Muscle of back (tissue), 3 donors: ENCODE measurements at regions not wholly inside any gene's neighbourhood (a gene's known extent, or its start where the extent isn't known, plus 50 kb on each side); places are given as distances from the start of the nearest gene placed in this dataset.
A peak's percentile ranks its signal among the peaks of the same experiment; 100 is the strongest.
"Not testable (repeated sequence)": the region's sequence is repeated elsewhere in the genome, so short reads cannot be mapped to it uniquely, and the experiment has no call there.

Source experiments
- DNase-seq, 3 donors: peaks; one replicate each; pipeline versions ENCODE4 v3.0.0 to v3.0.0-alpha.2; 2013

DNA sequence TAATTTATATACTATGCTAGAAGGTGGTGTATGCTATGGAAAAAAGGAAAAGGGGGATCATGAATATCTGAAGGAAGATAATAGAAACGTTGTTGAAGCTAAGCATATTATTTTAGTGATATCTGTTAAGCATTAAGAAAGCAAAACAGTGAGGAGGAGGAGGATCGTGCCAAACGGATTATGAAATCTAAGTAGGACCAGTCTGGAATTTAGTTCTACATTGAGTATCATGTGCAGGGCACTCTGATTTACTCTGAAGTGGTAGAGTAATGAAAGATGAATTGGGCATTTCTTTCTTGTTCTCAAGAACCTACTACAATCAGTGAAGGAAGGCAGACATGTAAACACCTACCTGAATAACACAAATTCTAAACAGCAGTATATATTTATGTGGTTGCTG is 195.3 kb downstream of the CYB561 start:
- no peak for DNase-seq

DNA sequence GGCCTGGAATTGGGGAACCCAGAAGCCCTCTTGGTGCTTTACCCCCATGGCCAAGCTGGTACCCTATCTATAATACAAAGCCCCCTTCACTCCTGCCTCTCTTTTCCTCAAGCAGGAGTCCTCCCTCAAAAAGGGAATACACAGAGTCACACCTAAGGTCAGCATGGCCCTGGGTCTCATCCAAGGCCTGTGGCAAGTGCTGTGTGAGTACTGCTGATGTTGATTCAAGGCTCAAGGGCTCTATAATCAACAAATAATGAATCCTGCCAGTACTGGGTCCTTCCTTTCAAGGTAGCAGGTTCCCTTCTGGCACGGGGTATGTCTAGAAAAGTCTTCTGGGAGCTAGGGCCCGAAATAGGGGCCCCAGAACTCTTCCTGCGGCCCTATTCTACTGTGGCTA is 187.3 kb downstream of the CYB561 start:
- DNase-seq: no peak

GRCh38 chr17:63262751-63263476 is 183.2 kb downstream of the CYB561 start:
- DNase-seq: no peak

DNA sequence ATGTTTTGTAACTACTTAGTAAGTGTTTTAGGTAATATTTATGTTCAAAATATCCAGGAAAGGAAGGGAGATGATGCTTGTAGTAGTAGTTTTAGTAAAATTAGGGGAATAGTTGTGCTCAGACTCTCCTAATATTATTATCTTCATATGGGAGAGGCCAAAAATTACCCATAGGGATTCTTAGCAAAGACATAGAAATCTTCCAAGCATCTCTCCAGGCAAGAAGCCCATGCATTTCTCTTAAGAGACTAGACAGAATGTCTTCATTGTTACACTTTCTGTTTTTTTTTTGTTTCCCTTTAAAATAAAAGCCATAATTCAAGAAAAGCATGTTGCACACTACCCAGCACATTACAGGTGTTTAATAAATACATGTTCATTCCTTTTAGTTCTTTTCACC is 180.6 kb downstream of the CYB561 start:
- DNase-seq: peak in 2 of 3 donors; percentile 32 to 76

DNA sequence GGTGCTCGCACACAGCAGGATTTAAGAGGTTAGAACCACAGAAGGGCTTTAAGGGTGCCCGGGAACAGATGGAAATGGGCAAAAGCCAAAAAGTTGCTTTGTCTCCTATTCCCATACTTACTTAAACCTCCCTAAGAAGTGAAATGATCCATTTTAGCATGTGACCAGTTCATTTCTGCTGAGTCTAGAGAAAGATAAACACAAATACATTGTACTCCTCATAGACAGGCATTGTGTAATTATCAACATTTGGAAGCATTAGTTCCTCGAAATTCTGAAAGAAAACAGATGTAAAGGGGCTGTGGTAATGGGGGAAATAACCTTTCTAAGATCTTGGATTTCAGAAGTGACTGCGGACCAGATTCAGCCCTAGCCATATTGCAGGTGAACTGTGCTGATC is 178.3 kb downstream of the CYB561 start:
- DNase-seq: no peak

DNA sequence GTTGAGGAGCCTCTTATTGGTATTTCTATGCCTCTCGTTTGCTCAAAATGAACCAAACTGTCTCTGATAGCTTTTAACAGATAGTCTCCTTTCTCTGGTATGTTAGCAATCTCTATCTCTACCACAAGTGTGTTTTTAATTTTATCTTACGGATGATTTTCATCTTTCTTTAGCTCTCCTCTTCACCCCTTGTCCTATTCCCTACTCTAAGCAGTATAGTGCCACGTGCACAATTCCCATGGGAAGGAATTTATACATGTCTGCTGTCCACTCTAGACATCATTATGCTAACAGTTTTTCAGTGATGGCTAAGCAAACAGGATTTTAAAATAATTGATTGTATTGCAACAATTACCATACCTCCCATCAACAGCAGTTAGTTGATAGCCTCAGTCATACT is 177.3 kb downstream of the CYB561 start:
- DNase-seq: no peak

DNA sequence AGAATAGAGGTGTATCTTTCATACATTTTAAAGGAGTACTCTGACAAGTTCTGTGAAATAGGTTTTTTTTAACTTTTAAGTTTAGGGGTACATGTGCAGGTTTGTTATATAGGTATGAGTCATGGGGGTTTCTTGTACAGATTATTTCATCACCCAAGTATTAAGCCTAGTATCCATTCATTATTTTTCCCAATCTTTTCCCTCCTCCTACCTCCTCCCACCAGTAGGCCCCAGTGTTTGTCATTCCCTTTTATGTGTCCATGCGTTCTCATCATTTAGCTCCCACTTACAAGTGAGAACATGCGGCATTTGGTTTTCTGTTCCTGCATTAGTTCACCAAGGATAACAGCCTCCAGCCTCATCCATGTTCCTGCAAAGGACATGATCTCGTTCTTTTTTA is 175.5 kb downstream of the CYB561 start:
- no peak for DNase-seq

- DNase-seq: peak in 1 of 3 donors; percentile 58
Observed at GRCh38 chr17:63274146-63274545, 172.0 kb downstream of the CYB561 start.

DNA sequence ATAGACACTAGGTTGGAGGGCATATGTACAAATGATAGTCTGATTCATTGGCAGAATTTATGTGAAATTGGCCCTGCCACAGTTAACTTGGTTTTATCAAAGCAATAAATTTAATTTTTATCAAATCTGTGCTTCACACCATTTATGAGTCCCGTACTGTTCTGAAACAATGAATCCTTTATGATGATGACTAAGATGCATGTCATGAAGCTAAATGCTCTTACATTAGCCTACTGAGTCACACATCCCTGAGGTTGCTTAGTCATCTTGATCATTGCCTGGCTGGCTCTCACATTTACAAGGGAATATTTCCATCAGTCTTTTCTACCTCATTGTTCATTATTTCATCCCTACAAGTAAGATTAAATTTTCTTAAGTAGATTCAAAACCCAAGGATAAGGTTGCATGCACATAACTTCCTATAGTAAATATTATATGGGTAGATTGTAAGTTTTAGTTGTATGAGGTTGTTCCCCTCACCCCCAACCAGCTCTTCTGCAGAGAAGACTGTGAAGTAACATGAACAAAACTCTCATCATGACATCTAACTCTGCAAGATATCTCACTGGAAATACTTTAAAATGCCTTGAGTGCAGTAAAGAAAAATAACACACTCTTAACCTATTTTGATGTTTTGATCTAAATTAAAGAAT is 170.7 kb downstream of the CYB561 start:
- peak in 2 of 3 donors; percentile 33 to 89 for DNase-seq

DNA sequence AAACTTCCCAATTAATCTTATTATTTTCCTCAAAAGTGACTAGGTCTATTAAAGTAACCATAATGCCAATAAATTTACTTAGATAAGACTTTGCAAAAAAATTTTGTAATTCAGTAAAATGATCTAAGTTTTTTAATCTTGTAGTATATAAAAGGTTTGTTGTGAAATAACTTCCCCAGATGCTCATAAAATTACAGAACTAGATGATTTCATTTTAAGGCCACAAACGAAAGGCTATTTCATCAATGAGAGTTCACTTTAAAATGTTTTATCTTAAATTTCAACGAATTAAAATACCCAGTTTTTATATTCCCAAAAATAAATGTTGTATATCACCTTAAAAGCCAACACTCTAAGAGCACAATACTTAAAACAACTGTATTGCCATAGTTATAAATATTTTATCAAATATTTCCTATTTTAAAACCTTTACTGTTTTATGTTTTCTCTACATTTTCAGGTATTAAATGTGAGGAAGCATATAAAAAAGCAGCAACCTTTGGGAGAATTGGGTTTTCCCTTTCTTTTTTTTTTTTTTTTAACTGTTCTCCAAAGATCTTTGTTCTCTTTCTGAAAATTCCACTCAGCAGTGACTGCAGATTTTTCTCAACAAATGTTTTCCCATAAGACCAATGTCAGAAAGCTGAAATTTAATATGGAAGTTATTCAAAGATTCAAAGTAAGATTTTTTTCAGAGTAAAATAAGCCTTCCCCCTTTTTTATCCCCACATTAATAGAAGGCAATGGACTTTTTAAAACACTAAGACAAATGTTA is 169.9 kb downstream of the CYB561 start:
- peak in 1 of 3 donors; percentile 56 for DNase-seq

GRCh38 chr17:63276821-63277220 is 169.3 kb downstream of the CYB561 start:
- DNase-seq: peak in 1 of 3 donors; percentile 46

DNA sequence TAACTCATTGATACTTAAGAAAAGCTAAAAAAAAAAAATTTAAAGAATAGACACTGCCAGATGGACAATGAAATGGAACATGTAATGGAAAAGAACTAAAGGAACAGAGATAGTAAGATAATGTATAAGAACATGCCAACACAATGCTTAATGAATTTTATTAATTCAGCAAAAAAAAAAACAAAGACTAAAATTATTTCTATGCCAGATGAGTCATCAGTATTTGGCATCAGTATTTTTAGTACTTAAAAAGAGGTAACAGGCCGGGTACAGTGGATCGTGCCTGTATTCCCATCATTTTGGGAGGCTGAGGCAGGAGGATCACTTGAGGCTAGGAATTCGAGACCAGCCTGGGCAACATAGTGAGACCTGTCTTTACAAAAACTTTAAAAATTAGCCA is 168.5 kb downstream of the CYB561 start:
- DNase-seq: no peak

DNA sequence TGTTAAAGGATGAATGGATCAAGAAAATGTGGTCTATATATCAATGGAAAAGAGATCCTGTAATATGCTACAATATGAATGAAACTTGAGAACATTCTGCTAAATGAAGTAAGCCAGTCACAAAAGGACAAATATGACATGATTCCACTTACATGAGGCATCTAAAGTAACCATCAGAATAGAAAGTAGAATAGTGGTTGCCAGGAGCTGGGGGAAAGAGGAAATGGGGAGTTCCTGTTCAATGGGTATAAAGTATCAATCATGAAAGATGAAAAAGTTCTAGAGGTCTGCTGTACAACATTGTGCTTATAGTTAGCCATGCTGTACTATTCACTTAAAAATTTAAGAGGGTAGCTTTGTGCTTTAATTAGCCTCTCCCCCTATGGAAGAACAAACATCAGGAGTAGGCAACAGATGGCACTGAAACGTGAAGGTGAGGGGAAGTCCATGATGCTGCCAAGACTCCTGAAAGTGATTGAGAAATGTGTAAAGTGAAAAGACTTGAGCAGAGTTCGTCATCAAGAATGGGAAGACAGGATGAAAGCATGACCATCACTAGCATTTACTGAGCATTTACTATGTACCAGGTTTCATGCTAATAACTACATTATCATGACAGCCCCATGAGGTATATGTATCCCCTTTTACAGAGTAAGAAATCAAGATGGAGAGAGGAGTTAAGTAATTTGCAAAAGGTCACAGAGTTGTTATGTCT is 167.2 kb downstream of the CYB561 start:
- no peak for DNase-seq

DNA sequence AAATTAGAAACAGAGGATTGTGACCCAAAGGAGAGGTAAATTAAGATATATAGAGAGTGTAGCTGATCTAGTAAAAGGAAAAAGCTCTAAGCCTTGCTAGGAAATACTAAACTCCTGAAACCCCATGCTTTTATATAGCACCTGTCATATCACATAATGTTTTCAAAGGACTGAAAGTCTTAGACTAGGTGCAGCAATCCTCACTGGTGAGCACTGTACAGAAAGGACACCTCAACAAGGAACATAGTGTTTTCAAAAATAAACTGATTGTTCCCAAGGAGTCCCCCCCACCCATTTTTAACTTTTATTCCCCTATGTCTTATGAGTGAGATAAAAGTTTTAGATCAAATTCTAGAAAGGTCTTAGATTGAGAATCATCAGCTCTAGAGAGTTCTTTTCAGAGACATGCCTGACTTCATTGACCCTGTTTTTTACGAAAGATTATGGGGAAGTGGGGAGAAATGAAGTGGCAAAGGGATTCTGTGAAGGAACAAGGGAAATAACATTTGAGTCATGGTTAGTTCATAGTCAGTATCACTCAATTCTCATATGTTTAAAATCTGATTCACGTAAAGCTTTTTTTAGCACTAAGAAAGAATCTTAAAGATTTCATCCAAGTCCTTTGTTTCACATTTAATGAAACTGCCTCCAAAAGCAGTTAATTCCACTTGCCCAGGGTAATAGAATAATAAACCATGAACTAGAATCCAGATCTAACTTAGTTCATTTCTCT is 166.4 kb downstream of the CYB561 start:
- DNase-seq: peak in 1 of 3 donors; percentile 59

GRCh38 chr17:63282455-63282854 is 163.7 kb downstream of the CYB561 start:
- no peak for DNase-seq

DNA sequence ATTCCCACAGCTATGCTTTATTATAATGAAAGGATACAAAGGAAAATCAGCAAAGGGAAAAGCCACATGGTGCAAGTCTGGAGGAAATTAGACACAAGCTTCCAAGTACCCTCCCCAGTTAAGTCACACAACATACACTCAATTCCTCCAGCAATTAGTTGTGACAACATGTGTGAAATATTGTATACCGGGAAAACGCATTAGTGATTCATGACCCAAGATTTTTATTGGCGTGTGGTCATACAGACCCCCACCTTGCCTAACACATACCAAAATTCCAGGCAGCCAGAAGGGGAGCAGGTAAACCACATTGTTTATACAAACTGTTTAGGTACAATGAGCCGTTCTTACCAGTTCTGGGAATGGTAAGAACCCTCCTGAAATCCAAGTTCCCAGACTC is 160.6 kb downstream of the CYB561 start:
- DNase-seq: no peak

GRCh38 chr17:63286254-63286653 is 159.9 kb downstream of the CYB561 start:
- DNase-seq: no peak

GRCh38 chr17:63287006-63287405 is 159.1 kb downstream of the CYB561 start:
- not testable (repeated sequence) for DNase-seq

DNA sequence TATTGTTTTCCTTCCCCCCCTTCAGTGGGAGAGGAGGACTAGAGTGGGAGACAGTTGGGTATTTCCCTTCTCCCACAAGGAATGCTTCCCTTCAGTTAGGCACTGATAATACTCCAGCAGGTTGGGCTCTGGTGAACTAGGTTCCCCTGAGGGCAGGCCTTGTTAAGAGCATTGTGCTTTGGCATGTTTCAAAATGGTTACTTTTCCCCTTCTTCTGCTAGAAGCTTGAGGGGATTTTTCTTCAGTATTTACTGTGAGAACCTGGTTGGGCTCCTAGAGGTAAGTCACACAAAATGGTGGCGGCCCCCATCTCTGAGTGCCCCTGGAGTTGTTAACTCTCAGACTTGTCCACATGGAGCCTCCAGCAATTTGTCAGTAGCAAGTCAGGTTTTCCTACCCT is 156.2 kb downstream of the CYB561 start:
- no peak for DNase-seq

DNA sequence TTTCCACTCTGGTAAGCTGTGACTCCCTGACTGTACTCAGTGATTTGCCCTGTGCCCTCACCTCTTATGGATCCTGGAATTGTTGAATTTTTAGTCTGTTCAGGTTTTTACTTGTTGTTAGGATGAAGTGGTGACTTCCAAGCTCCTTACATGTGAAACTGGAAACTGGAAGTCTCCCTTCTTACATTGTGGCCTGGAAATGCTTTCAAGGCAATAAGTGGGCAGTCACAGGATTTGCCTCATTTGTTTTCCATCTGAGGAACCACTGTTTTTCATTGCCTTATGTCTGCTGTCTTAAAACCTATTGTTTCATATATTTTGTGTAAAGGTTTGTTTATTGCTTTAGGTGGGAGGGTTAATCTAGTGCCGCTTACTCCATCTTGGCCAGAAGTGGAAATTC is 155.8 kb downstream of the CYB561 start:
- DNase-seq: no peak

- no peak for DNase-seq
Observed at GRCh38 chr17:63290784-63291183, 155.3 kb downstream of the CYB561 start.

- no peak for DNase-seq
Observed at GRCh38 chr17:63291258-63291657, 154.8 kb downstream of the CYB561 start.
